HG03432 (cell line): ENCODE measurements at regions not wholly inside any gene's neighbourhood (a gene's known extent, or its start where the extent isn't known, plus 50 kb on each side); places are given as distances from the start of the nearest gene placed in this dataset.
"Not testable (repeated sequence)": the region's sequence is repeated elsewhere in the genome, so short reads cannot be mapped to it uniquely, and the experiment has no call there.

ENCODE experiments used
- ATAC-seq: cut with Tn5 transposase; IDR thresholded peaks from one replicate; pipeline ENCODE4 v1.9.1; 2021; ENCODE audit warnings: mild to moderate bottlenecking, moderate library complexity; ENCODE audit not compliant: unreplicated experiment

- ATAC-seq, result no peak
Measured at GRCh38 chr12:46628176-46628575, 197.6 kb downstream of the SLC38A4 start.

- ATAC-seq, result no peak
Measured at GRCh38 chr12:46627686-46628085, 198.1 kb downstream of the SLC38A4 start.

GRCh38 chr12:46619474-46619873 is 206.3 kb downstream of the SLC38A4 start:
- not testable (repeated sequence) for ATAC-seq

- not testable (repeated sequence) for ATAC-seq
Measured at GRCh38 chr12:46617737-46618136, 208.1 kb downstream of the SLC38A4 start.

- no peak for ATAC-seq
Measured at GRCh38 chr12:46617167-46617566, 208.6 kb downstream of the SLC38A4 start.

- ATAC-seq, result no peak
Measured at GRCh38 chr12:46610754-46611153, 215.0 kb downstream of the SLC38A4 start.

- no peak for ATAC-seq
Measured at GRCh38 chr12:46609674-46610073, 216.1 kb downstream of the SLC38A4 start.

- peak; percentile 52 for ATAC-seq
Measured at GRCh38 chr12:46609273-46609623, 216.5 kb downstream of the SLC38A4 start.

GRCh38 chr12:46608431-46609272 is 217.1 kb downstream of the SLC38A4 start:
- no peak for ATAC-seq

GRCh38 chr12:46604684-46605083 is 221.1 kb downstream of the SLC38A4 start:
- ATAC-seq, result no peak

GRCh38 chr12:46603776-46604456 is 221.9 kb downstream of the SLC38A4 start:
- ATAC-seq, result no peak

GRCh38 chr12:46602474-46602873 is 223.3 kb downstream of the SLC38A4 start:
- ATAC-seq, result no peak

- ATAC-seq, result no peak
Measured at GRCh38 chr12:46590991-46591703, 218.6 kb upstream of the SLC38A2 start.

GRCh38 chr12:46585854-46586621 is 213.5 kb upstream of the SLC38A2 start:
- no peak for ATAC-seq

- not testable (repeated sequence) for ATAC-seq
Measured at GRCh38 chr12:46584098-46584497, 211.5 kb upstream of the SLC38A2 start.

- ATAC-seq, result not testable (repeated sequence)
Measured at GRCh38 chr12:46581990-46582389, 209.4 kb upstream of the SLC38A2 start.

- no peak for ATAC-seq
Measured at GRCh38 chr12:46580445-46580844, 207.9 kb upstream of the SLC38A2 start.

- ATAC-seq, result no peak
Measured at GRCh38 chr12:46579474-46579873, 206.9 kb upstream of the SLC38A2 start.

- ATAC-seq, result no peak
Measured at GRCh38 chr12:46578190-46578982, 205.8 kb upstream of the SLC38A2 start.
